ENCODE measurements at regions not wholly inside any gene's neighbourhood (a gene's known extent, or its start where the extent isn't known, plus 50 kb on each side); places are given as distances from the start of the nearest gene placed in this dataset.
"Not testable (repeated sequence)": the region's sequence is repeated elsewhere in the genome, so short reads cannot be mapped to it uniquely, and the experiment has no call there.

DNA sequence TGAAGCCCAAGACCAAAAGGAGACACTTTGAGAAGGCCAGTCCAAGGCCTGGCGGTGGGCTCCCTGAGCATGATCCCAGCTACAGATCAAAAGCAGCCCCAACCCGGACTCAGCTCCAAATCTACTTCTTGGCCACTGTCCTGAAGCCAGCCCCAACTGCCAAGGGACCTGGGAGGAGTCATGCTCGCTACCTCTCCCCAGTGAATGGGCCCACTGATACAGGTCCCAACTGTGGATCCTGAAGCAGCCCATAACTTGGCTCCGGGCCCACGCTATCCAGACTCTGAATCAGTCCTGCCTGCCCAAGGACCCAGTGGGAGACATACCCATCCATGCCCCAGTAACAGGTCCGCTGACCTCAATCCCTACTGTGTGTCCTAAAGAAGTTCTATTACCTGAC lies 1545.3 kb upstream of the C9orf72 start:
- no peak overlapping the region for H3K4me3 ChIP-seq
- H3K27me3 ChIP-seq (ENCODE audit: low read depth) = no peaks in the 10 kb centered on the region
- no peaks in the 10 kb centered on the region for H3K9me3 ChIP-seq
- no peaks in the 10 kb centered on the region for H3K36me3 ChIP-seq (replicated peaks)
- in situ Hi-C loops (cut with MboI; ENCODE audit: low sequenced_read_pairs) = no loop called here
- no peak for DNase-seq (ENCODE audit: low spot score in 2 of 2)
- no peaks in the 10 kb centered on the region for H3K4me1 ChIP-seq

DNA sequence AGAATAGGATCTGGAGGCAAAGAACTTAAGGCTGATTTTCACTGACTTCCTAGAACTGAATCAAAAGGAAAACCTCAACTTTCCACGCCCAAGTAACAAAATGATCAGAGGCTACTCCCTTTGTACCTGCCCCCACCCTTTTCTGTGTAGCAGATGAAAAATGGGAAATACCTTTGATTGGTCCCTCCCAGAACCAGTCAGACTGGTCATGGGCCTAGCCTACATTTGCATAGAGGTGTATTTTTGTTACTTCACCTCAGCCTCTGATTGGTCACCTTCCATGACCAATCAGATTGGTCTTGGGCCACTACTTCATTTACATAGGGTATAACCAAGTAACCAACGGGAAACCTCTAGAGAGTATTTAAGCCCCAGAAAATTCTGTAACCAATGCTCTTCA lies 1553.5 kb upstream of the C9orf72 start:
- Histone ChIP-seq H3K27me3 (ENCODE audit: low read depth) (no peaks in the 10 kb centered on the region), H3K9me3 (peaks cover 3% of the 10 kb centered on the region; the same call in 1 of the 2 replicates), H3K4me1 (no peaks in the 10 kb centered on the region), H3K36me3 (replicated peaks) (no peaks in the 10 kb centered on the region), H3K4me3 (no peak overlapping the region)
- DNase-seq (ENCODE audit: low spot score in 2 of 2) = no peak
- in situ Hi-C loops (cut with MboI; ENCODE audit: low sequenced_read_pairs) = no loop called here

DNA sequence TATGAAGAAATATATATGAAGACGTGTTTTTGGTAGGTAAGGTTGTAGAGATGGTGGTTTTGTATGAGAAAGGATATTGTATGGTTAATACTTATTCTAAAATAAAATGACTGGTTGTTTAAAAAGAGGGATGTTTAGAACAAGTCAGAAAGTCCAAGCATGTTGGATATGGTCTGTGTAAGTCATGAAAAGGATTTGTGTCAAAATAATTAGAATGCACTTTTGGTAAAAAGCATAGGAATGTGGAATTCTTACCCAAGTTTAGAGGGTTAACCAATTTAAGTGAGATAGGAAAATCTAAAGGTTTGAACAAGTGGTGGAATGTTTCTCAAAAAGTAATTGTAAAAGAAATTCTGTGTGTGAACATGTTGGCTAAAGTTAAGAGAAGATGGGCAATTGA lies 1556.5 kb upstream of the C9orf72 start:
- no peaks in the 10 kb centered on the region for H3K27me3 ChIP-seq (ENCODE audit: low read depth)
- in situ Hi-C loops (cut with MboI; ENCODE audit: low sequenced_read_pairs) = no loop called here
- DNase-seq (ENCODE audit: low spot score in 2 of 2) = no peak
- H3K36me3 ChIP-seq (replicated peaks) = no peaks in the 10 kb centered on the region
- peaks cover 3% of the 10 kb centered on the region; the same call in 1 of the 2 replicates for H3K9me3 ChIP-seq
- no peak overlapping the region for H3K4me3 ChIP-seq
- H3K4me1 ChIP-seq = no peaks in the 10 kb centered on the region

DNA sequence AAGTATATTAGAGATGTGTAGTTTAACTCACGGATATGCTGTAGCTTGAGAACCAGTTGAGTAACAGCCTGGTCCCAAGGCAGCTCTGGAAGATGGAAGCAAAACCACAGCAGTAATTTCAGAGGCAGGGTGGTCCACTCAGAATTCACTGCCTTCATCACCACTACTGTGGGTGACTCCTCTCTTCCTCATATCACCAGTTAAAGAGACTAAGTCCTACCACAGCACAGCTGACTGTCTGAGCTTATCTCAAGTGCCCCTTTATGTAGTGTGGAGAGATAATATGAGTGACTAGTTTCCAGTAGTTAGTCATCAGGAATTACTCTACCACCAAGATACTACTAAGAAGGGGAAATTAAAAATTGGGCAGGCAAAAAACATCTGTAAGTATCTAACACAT lies 1571.2 kb upstream of the C9orf72 start:
- Histone ChIP-seq H3K4me1 (no peaks in the 10 kb centered on the region), H3K27me3 (ENCODE audit: low read depth) (no peaks in the 10 kb centered on the region), H3K4me3 (no peak overlapping the region), H3K9me3 (no peaks in the 10 kb centered on the region), H3K36me3 (replicated peaks) (no peaks in the 10 kb centered on the region)
- in situ Hi-C loops (cut with MboI; ENCODE audit: low sequenced_read_pairs) = no loop called here
- no peak for DNase-seq (ENCODE audit: low spot score in 2 of 2)

DNA sequence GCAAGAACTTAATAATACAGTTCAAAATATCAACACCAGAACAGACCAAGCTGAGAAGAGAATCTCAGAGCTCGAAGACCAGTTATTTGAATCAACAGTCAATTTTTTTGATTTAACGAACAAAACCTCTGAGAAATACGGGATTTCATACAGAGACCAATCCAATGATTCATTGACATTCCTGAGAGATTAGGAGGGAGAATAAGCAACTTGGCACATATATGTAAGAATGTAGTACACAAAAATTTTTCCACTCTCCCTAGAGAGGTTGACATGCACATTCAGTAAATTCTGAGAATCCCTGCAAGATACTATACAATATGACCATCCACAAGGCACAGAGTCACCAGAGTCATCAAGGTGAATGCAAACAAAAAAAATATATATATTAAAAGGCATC lies 1577.3 kb upstream of the C9orf72 start:
- no peaks in the 10 kb centered on the region for H3K4me1 ChIP-seq
- no peak overlapping the region for H3K4me3 ChIP-seq
- in situ Hi-C loops (cut with MboI; ENCODE audit: low sequenced_read_pairs) = no loop called here
- H3K27me3 ChIP-seq (ENCODE audit: low read depth) = no peaks in the 10 kb centered on the region
- no peak for DNase-seq (ENCODE audit: low spot score in 2 of 2)
- H3K9me3 ChIP-seq = no peaks in the 10 kb centered on the region
- H3K36me3 ChIP-seq (replicated peaks) = no peaks in the 10 kb centered on the region

DNA sequence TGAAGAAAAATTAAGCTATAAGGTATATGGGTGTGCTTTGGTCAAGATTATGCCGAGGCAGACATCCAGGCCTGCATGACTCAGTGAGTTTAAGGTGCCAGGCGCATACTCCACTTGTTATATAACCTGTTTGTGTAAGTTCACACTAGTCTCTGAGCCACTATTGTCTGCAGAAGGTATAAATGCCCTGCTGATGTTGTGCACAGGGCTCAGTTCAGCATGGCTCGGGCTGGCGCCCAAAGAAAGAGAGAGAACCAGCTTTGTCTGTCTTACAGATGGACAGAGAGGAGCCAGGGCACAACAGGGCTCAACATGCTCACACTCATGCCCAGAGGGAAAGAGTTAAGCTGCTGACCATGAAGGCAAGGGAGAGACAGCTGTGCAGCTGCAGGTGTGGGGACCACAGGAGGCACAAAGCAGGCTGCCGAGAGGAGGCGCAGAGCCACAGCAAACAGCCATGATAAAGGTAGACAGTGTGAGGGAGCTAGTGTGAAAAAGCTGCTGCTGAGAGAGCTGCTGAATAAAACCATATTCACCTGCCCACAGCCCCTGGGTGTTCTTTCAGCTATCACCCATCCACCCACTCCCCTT lies 1587.6 kb upstream of the C9orf72 start:
- Histone ChIP-seq H3K36me3 (replicated peaks) (no peaks in the 10 kb centered on the region), H3K9me3 (no peaks in the 10 kb centered on the region), H3K4me3 (no peak overlapping the region), H3K27me3 (ENCODE audit: low read depth) (no peaks in the 10 kb centered on the region), H3K4me1 (no peaks in the 10 kb centered on the region)
- in situ Hi-C loops (cut with MboI; ENCODE audit: low sequenced_read_pairs) = no loop called here
- DNase-seq (ENCODE audit: low spot score in 2 of 2) = no peak

DNA sequence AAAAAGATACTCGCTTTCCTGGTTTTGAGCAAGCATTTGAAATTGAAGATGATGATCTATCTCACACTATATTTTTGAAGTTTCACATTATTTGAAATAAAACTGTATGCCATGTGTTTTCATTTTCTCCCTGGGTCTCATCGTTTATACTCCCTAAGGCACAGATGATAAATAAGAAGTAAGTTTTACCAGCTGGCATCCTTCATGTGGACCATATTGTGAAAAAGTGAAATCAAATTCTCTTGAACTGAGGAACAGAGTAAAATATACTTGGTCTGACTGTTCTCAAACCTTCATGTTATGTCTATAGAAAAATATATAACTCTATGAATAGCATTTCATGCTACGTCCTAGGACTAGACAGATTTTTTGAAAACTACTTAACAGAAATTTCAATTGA lies 1600.9 kb upstream of the C9orf72 start:
- H3K4me3 ChIP-seq = no peak overlapping the region
- no peaks in the 10 kb centered on the region for H3K36me3 ChIP-seq (replicated peaks)
- no peak for DNase-seq (ENCODE audit: low spot score in 2 of 2)
- in situ Hi-C loops (cut with MboI; ENCODE audit: low sequenced_read_pairs) = no loop called here
- no peaks in the 10 kb centered on the region for H3K9me3 ChIP-seq
- no peaks in the 10 kb centered on the region for H3K27me3 ChIP-seq (ENCODE audit: low read depth)
- H3K4me1 ChIP-seq = no peaks in the 10 kb centered on the region

DNA sequence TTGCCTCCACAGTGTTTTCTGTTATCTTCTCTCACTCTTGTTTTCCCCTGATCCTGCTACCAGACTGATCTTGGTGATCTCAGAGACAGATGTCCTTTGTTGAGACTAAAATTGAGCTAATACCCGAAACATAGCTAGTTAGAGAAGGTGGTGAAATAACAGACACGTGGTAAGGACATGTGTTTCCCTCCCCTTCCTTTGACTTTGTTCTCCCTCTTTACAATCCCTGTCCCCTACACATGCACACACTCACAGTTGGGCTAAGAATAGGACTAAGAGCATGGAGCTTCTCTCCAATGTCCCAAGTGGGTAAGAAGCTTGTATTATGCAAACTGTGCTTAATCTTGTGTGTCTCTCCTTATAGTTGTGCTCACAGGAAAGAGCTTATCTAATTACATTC lies 1603.0 kb upstream of the C9orf72 start:
- H3K27me3 ChIP-seq (ENCODE audit: low read depth) = no peaks in the 10 kb centered on the region
- H3K9me3 ChIP-seq = no peaks in the 10 kb centered on the region
- no peak for DNase-seq (ENCODE audit: low spot score in 2 of 2)
- no peak overlapping the region for H3K4me3 ChIP-seq
- in situ Hi-C loops (cut with MboI; ENCODE audit: low sequenced_read_pairs) = no loop called here
- no peaks in the 10 kb centered on the region for H3K36me3 ChIP-seq (replicated peaks)
- no peaks in the 10 kb centered on the region for H3K4me1 ChIP-seq

DNA sequence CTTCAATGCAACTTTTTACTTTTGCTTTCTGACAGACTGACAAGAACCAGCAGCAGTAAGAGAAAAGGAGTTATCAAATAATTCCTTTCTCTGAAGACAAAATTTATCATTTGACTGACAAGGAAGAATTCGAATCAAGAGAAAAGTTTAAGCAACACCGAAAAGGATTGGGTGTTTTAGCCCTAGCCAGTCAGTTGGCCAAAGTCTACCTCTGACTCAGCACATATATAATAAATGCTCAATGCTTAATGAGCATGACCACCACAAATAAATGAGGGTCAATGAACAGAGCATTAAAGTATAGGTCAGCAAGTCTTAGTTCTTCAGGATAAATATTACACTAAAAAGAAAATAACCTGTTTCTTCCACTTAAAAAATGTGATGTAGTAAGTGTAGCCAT lies 1603.5 kb upstream of the C9orf72 start:
- Histone ChIP-seq H3K9me3 (no peaks in the 10 kb centered on the region), H3K36me3 (replicated peaks) (no peaks in the 10 kb centered on the region), H3K4me1 (no peaks in the 10 kb centered on the region), H3K27me3 (ENCODE audit: low read depth) (no peaks in the 10 kb centered on the region), H3K4me3 (no peak overlapping the region)
- no peak for DNase-seq (ENCODE audit: low spot score in 2 of 2)
- in situ Hi-C loops (cut with MboI; ENCODE audit: low sequenced_read_pairs) = no loop called here

DNA sequence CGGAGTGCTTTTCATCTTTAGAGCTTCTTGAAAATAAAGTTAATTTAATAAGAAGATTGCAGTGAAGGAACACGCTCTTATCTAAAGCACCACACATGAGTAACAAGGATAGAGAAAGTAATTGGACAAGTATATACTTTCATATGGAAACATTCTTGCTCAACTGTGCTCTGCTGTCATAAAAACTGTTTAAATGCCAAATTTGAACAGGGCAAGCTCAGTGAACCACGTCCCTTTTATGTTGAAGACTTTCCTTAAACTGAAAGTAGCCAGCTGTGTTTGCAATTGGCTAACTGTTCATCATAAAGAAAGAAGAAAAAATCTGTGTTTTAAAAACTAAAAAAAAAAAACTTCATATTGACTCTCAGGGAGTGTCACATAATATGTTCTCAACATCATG lies 1610.7 kb upstream of the C9orf72 start:
- H3K36me3 ChIP-seq (replicated peaks) = no peaks in the 10 kb centered on the region

DNA sequence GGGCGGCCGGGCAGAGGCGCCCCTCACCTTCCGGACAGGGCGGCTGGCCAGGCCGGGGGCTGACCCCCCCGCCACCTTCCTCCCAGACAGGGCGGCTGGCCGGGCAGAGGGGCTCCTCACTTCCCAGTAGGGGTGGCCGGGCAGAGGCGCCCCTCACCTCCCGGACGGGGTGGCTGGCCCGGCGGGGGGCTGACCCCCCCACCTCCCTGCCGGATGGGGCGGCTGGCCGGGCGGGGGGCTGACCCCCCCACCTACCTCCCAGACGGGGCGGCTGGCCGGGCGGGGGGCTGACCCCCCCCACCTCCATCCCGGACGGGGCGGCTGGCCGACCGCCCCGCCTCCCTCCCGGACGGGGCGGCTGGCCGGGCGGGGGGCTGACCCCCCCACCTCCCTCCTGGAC lies 1615.5 kb upstream of the C9orf72 start:
- H3K4me3 ChIP-seq; H3K9me3 ChIP-seq; H3K27me3 ChIP-seq (ENCODE audit: low read depth); H3K4me1 ChIP-seq; in situ Hi-C loops (cut with MboI; ENCODE audit: low sequenced_read_pairs); H3K36me3 ChIP-seq (replicated peaks); DNase-seq (ENCODE audit: low spot score in 2 of 2): not testable (repeated sequence)

More for the DNA sequence above, 1610.7 kb upstream of the C9orf72 start:
- no peak for DNase-seq (ENCODE audit: low spot score in 2 of 2)
- H3K27me3 ChIP-seq (ENCODE audit: low read depth) = no peaks in the 10 kb centered on the region
- H3K4me1 ChIP-seq = no peaks in the 10 kb centered on the region
- no peak overlapping the region for H3K4me3 ChIP-seq
- no peaks in the 10 kb centered on the region for H3K9me3 ChIP-seq
- in situ Hi-C loops (cut with MboI; ENCODE audit: low sequenced_read_pairs) = no loop called here

DNA sequence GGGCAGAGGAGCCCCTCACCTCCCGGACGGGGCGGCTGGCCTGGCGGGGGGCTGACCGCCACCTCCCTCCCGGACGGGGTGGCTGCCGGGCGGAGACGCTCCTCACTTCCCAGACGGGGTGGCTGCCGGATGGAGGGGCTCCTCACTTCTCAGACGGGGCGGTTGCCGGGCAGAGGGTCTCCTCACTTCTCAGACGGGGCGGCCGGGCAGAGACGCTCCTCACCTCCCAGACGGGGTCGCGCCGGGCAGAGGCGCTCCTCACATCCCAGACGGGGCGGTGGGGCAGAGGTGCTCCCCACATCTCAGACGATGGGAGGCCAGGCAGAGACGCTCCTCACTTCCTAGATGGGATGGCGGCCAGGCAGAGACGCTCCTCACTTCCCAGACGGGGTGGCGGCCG lies 1615.9 kb upstream of the C9orf72 start:
- DNase-seq (ENCODE audit: low spot score in 2 of 2); H3K4me3 ChIP-seq; H3K27me3 ChIP-seq (ENCODE audit: low read depth); H3K4me1 ChIP-seq; H3K36me3 ChIP-seq (replicated peaks); H3K9me3 ChIP-seq; in situ Hi-C loops (cut with MboI; ENCODE audit: low sequenced_read_pairs): not testable (repeated sequence)

DNA sequence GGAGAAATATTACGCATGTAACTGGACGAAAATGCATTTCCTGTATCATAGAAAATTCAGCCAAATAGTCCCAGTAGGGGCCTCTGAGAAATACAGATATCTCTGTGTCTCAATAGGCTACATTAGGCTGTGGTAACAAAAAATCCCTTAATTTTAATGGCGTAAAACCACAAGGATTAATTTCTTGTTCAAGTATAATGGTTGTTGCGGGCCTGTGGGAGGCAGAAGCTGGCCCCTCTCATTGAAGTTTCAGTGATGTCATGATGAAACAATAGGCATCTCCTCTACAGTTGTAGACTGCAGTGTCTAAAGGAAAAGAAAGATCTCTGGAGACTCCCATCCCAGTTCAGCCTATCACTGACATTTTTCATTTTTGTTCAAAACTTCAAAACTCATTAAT lies 1625.6 kb upstream of the C9orf72 start:
- in situ Hi-C loops (cut with MboI; ENCODE audit: low sequenced_read_pairs) = no loop called here
- H3K27me3 ChIP-seq (ENCODE audit: low read depth) = no peaks in the 10 kb centered on the region
- H3K4me1 ChIP-seq = no peaks in the 10 kb centered on the region
- H3K4me3 ChIP-seq = no peak overlapping the region
- no peaks in the 10 kb centered on the region for H3K36me3 ChIP-seq (replicated peaks)
- H3K9me3 ChIP-seq = no peaks in the 10 kb centered on the region
- DNase-seq (ENCODE audit: low spot score in 2 of 2) = no peak

DNA sequence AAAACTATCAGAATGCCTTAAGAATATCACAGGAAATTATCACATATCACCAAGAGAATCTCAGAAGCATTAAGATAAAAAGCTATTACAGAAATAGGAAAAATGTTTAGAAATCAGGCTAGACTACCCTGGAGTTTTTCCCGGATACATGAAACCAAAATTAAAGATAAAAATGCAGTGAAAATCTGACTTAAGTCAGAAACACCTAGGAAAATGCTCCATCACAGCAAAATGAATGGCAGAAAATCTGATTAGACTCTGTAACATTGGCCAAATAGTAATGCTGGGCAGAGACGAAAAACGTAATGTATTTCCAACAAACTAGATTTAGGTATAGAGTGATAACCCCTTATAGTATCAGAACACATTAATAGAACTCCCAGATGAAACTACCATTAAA lies 1626.7 kb upstream of the C9orf72 start:
- no peaks in the 10 kb centered on the region for H3K9me3 ChIP-seq
- no peak overlapping the region for H3K4me3 ChIP-seq
- in situ Hi-C loops (cut with MboI; ENCODE audit: low sequenced_read_pairs) = no loop called here
- no peaks in the 10 kb centered on the region for H3K4me1 ChIP-seq
- H3K27me3 ChIP-seq (ENCODE audit: low read depth) = no peaks in the 10 kb centered on the region
- no peak for DNase-seq (ENCODE audit: low spot score in 2 of 2)
- no peaks in the 10 kb centered on the region for H3K36me3 ChIP-seq (replicated peaks)

DNA sequence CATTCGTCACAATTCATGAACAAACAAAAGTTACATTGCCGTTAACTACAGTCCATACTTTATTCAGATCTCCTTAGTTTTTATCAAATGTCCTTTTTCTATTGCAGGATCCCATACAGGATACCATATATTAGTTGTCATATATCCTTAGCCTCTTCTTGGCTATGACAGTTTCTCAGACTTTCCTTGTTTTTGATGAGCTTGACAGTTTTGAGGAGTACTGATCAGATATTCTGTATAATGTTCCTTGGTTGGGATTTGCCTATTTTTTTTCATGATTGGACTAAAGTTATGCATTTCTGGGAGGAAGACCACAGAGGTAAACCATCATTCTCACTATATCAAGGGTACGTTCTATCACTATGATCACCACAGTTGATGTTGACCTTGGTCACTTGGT lies 1627.4 kb upstream of the C9orf72 start:
- H3K36me3 ChIP-seq (replicated peaks) = no peaks in the 10 kb centered on the region
- H3K9me3 ChIP-seq = no peaks in the 10 kb centered on the region
- in situ Hi-C loops (cut with MboI; ENCODE audit: low sequenced_read_pairs) = no loop called here
- H3K4me3 ChIP-seq = no peak overlapping the region
- H3K4me1 ChIP-seq = no peaks in the 10 kb centered on the region
- no peak for DNase-seq (ENCODE audit: low spot score in 2 of 2)
- no peaks in the 10 kb centered on the region for H3K27me3 ChIP-seq (ENCODE audit: low read depth)

Data from HAP-1 (cell line).